RWPE2 (cell line): ENCODE measurements at regions not wholly inside any gene's neighbourhood (a gene's known extent, or its start where the extent isn't known, plus 50 kb on each side); places are given as distances from the start of the nearest gene placed in this dataset.
A peak's percentile ranks its signal among the peaks of the same experiment; 100 is the strongest.

Experiments used
- ATAC-seq: fragments of 200-7000 bp; cut with Tn5 transposase; 3 replicates; pipeline ENCODE4 v1.9.1; 2021; ENCODE audit warnings: low read depth
- DNase-seq: peaks from one replicate; pipeline ENCODE4 v3.0.0-alpha.2; 2020; ENCODE audit warnings: low spot score
- H3K27ac ChIP-seq: fragments of 450-650 bp; 2 replicates; pipeline ENCODE4 v1.5.1; 2017; ENCODE audit warnings: mild to moderate bottlenecking; ENCODE audit not compliant: poor library complexity, severe bottlenecking
- H3K27me3 ChIP-seq: fragments of 250-450 bp; sonication (Bioruptor Pico); 2 replicates; pipeline ENCODE4 v1.5.1; 2021; ENCODE audit warnings: mild to moderate bottlenecking, moderate library complexity; ENCODE audit not compliant: insufficient read depth, poor library complexity, severe bottlenecking
- H3K36me3 ChIP-seq: fragments of 250-450 bp; sonication (Bioruptor Pico); 2 replicates; pipeline ENCODE4 v1.5.1; 2020; ENCODE audit warnings: low read depth, mild to moderate bottlenecking, moderate library complexity
- H3K4me1 ChIP-seq: fragments of 250-450 bp; sonication (Bioruptor Pico); 2 replicates; pipeline ENCODE4 v1.5.1; 2021; ENCODE audit warnings: mild to moderate bottlenecking, moderate library complexity; ENCODE audit not compliant: insufficient read depth, poor library complexity, severe bottlenecking
- H3K4me3 ChIP-seq: fragments of 250-450 bp; sonication (Bioruptor Pico); 2 replicates; pipeline ENCODE4 v1.5.1; 2021; ENCODE audit warnings: mild to moderate bottlenecking, moderate library complexity; ENCODE audit not compliant: severe bottlenecking
- H3K9me3 ChIP-seq: fragments of 250-450 bp; sonication (Bioruptor Pico); 2 replicates; pipeline ENCODE4 v1.5.1; 2021; ENCODE audit warnings: mild to moderate bottlenecking, moderate library complexity; ENCODE audit not compliant: severe bottlenecking
- CTCF ChIP-seq: fragments of 450-650 bp; IDR thresholded peaks from one replicate; pipeline ENCODE4 v1.5.1; 2017; ENCODE audit warnings: mild to moderate bottlenecking, moderate library complexity; ENCODE audit not compliant: poor library complexity, severe bottlenecking

GRCh38 chr11:71080239-71081097 is 171.9 kb downstream of the SHANK2 start:
- Histone ChIP-seq H3K27me3 (no peaks in the 10 kb centered on the region), H3K36me3 (no peaks in the 10 kb centered on the region), H3K9me3 (no peaks in the 10 kb centered on the region), H3K4me1 (no peaks in the 10 kb centered on the region), H3K27ac (no peak overlapping the region), H3K4me3 (no peak overlapping the region)
- DNase-seq = no peak
- ATAC-seq = peak; percentile 81
- peak; percentile 81 for TF ChIP-seq CTCF

GRCh38 chr11:71079795-71080194 is 172.6 kb downstream of the SHANK2 start:
- no peaks in the 10 kb centered on the region for H3K9me3 ChIP-seq
- no peak for TF ChIP-seq CTCF
- no peak for DNase-seq

GRCh38 chr11:71078482-71078881 is 173.9 kb downstream of the SHANK2 start:
- H3K4me1 ChIP-seq = no peaks in the 10 kb centered on the region
- no peak for TF ChIP-seq CTCF
- H3K4me3 ChIP-seq = no peak overlapping the region
- H3K9me3 ChIP-seq = no peaks in the 10 kb centered on the region
- no peaks in the 10 kb centered on the region for H3K27me3 ChIP-seq
- no peaks in the 10 kb centered on the region for H3K36me3 ChIP-seq
- no peak overlapping the region for H3K27ac ChIP-seq
- ATAC-seq (no peak), DNase-seq (no peak)

More at GRCh38 chr11:71079795-71080194, 172.6 kb downstream of the SHANK2 start:
- H3K36me3 ChIP-seq = no peaks in the 10 kb centered on the region
- no peaks in the 10 kb centered on the region for H3K4me1 ChIP-seq
- H3K4me3 ChIP-seq = no peak overlapping the region
- no peak overlapping the region for H3K27ac ChIP-seq
- no peaks in the 10 kb centered on the region for H3K27me3 ChIP-seq
- no peak for ATAC-seq

- no peaks in the 10 kb centered on the region for H3K27me3 ChIP-seq
- H3K9me3 ChIP-seq = no peaks in the 10 kb centered on the region
- ATAC-seq (no peak), DNase-seq (no peak)
- no peak overlapping the region for H3K27ac ChIP-seq
- H3K36me3 ChIP-seq = no peaks in the 10 kb centered on the region
- no peak for TF ChIP-seq CTCF
- H3K4me1 ChIP-seq = no peaks in the 10 kb centered on the region
- H3K4me3 ChIP-seq = no peak overlapping the region
Observed at GRCh38 chr11:71076525-71077304, 175.7 kb downstream of the SHANK2 start.
